Body of pancreas (tissue), 4 donors: ENCODE measurements at regions not wholly inside any gene's neighbourhood (a gene's known extent, or its start where the extent isn't known, plus 50 kb on each side); places are given as distances from the start of the nearest gene placed in this dataset.

Experiments
- ATAC-seq: fragments of 150-250 bp; one replicate; pipeline ENCODE4 v1.9.1; 2016
- DNase-seq, 4 donors: peaks; one replicate each; pipeline ENCODE4 v3.0.0-alpha.2; 2019
- H3K27ac ChIP-seq, 4 donors: fragments of 200-600 bp; sonication (generic); 1 replicate in 3 of 4; 2 replicates in 1 of 4; pipeline versions ENCODE4 v1.5.1 to v1.6.1; 2016 to 2019; ENCODE audit warnings: mild to moderate bottlenecking in 1 of 4, mixed read lengths in 1 of 4, moderate library complexity in 1 of 4
- H3K27me3 ChIP-seq, 2 donors: fragments of 200-600 bp; sonication (generic); one replicate each; pipeline ENCODE4 v1.6.0; 2016; ENCODE audit warnings: mild to moderate bottlenecking in 1 of 2
- H3K36me3 ChIP-seq, 2 donors: fragments of 200-600 bp; sonication (generic); replicated peaks in 1 of 2; 2 replicates each; pipeline ENCODE4 v1.5.1; 2016; ENCODE audit warnings: low read depth in 2 of 2; ENCODE audit not compliant: insufficient read depth in 1 of 2
- H3K4me1 ChIP-seq: fragments of 200-600 bp; sonication (generic); one replicate; pipeline ENCODE4 v1.6.0; 2016
- H3K4me3 ChIP-seq, 2 donors: fragments of 200-600 bp; sonication (generic); 1 replicate in 1 of 2; 2 replicates in 1 of 2; pipeline ENCODE4 v1.5.1; 2016 to 2019
- H3K9me3 ChIP-seq, 3 donors: fragments of 200-600 bp; sonication (generic); 1 replicate in 2 of 3; 2 replicates in 1 of 3; pipeline ENCODE4 v1.5.1; 2016
- POLR2A ChIP-seq, 3 donors: fragments of 450-650 bp; IDR thresholded peaks; one replicate each; pipeline ENCODE4 v1.6.1; 2016; ENCODE audit warnings: antibody characterized with exemption in 3 of 3, mild to moderate bottlenecking in 2 of 3
- WGBS, 2 donors: methylation state at CpG; one replicate each; pipeline ENCODE4 v1.1.5; 2017; 5-methylcytosine and 5-hydroxymethylcytosine counted together
- intact Hi-C: fragments of 100-400 bp; cut with DNase I; formaldehyde crosslinking; loops from one replicate; pipeline ENCODE4 v1.15.1; 2023
- TF ChIP-seq, protein P1 (sequence below), 7 experiments: fragments of 450-650 bp in 4 of 7; fragments of 200-600 bp in 3 of 7; sonication (generic) in 3 of 7; IDR thresholded peaks; one replicate each; pipeline ENCODE4 v1.5.1; 2016 to 2019; ENCODE audit warnings: antibody characterized with exemption in 7 of 7

DNA sequence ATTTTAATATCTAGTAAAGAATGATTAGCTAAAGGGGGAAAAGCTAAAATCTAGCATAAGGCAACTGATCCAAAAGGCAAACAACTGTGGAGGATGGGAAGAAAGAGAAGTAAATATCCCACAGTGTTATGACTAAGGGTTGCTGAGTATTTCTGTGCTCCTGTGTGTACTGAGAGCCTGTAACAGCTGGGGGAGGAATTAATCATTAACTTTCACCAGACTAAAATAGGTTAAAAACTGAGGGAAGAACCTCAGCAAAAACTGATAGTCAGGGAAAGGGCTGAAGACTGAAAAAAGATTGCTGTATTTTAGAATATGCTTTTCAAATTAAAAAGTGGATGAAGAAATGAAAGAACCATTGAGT lies 365.9 kb downstream of the CXXC4 start:
- ATAC-seq = peak; percentile 100
- peak overlapping the region; percentile 34 to 74 (median 70) for H3K27ac ChIP-seq
- no peaks in the 10 kb centered on the region for H3K36me3 ChIP-seq
- intact Hi-C loops = no loop called here
- TF ChIP-seq POLR2A (IDR thresholded peaks at IDR 0.05) = no peak
- TF ChIP-seq, protein P1, sequence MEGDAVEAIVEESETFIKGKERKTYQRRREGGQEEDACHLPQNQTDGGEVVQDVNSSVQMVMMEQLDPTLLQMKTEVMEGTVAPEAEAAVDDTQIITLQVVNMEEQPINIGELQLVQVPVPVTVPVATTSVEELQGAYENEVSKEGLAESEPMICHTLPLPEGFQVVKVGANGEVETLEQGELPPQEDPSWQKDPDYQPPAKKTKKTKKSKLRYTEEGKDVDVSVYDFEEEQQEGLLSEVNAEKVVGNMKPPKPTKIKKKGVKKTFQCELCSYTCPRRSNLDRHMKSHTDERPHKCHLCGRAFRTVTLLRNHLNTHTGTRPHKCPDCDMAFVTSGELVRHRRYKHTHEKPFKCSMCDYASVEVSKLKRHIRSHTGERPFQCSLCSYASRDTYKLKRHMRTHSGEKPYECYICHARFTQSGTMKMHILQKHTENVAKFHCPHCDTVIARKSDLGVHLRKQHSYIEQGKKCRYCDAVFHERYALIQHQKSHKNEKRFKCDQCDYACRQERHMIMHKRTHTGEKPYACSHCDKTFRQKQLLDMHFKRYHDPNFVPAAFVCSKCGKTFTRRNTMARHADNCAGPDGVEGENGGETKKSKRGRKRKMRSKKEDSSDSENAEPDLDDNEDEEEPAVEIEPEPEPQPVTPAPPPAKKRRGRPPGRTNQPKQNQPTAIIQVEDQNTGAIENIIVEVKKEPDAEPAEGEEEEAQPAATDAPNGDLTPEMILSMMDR (IDR thresholded peaks at IDR 0.05) = peak in 2 of 7 experiments; percentile 7 to 25
- no peak overlapping the region for H3K4me3 ChIP-seq
- H3K4me1 ChIP-seq = peaks cover 20% of the 10 kb centered on the region
- peak in 2 of 4 donors; percentile 24 to 47 for DNase-seq
- no peaks in the 10 kb centered on the region for H3K27me3 ChIP-seq
- no peaks in the 10 kb centered on the region for H3K9me3 ChIP-seq

DNA sequence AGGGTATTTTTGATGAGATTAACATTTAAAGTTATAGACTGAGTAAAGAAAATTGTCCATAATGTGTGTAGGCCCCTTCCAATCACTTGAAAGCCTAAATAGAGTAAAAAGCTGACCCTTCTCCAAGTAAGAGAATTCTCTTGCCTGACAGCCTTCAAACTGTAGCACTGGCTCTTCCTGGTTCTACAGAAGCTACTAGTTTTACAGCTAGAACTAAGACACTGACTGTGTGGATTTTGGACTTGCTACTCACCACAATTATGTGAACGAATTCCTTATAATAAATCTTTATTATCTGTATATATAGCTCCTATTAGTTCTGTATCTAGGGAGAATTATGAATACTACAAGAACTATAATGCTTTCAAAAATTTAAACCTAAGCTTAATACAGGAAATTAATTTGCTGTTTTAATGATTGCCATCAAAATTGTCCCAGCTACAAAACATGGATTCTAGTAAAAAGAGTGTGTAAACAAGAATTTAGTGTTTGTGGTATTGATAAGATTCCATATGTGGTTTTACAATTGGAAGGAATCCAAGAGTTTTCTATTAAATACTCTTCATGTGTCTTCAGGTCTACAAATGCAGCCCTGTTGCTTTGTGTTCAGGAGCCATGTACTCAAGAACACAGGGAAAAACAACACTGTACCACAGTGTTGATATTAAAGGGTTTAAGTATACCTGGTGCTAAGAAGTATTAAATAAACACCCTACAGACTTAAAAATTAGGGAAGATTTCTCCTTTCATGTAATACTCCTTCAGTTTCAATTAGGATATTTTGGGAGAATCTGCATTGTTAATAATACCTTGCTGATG lies 366.5 kb downstream of the CXXC4 start:
- Histone ChIP-seq H3K36me3 (no peaks in the 10 kb centered on the region), H3K27me3 (no peaks in the 10 kb centered on the region), H3K4me1 (peaks cover 20% of the 10 kb centered on the region), H3K27ac (peak overlapping the region; percentile 34 to 74 (median 70)), H3K4me3 (no peak overlapping the region), H3K9me3 (no peaks in the 10 kb centered on the region)
- no peak for DNase-seq
- TF ChIP-seq, protein P1 (IDR thresholded peaks at IDR 0.05) = no peak
- no peak for TF ChIP-seq POLR2A (IDR thresholded peaks at IDR 0.05)
- ATAC-seq = peak; percentile 27
- WGBS, 2 donors = 37 to 44% methylated on average over 1 of the region's 1 CpG
- intact Hi-C loops = no loop called here

DNA sequence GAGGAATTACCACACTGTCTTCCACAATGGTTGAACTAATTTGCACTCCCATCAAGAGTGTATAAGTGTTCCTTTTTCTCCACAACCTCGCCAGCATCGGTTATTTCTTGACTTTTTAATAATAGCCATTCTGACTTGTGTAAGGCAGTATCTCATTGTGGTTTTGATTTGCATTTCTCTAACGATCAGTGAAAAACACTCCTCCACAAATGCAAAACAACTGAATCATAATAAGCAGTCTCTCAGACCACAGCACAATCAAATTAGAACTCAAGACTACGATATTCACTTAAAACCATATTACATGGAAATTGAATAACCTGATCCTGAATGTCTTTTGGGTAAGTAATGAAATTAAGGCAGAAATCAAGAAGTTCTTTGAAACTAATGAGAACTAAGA lies 371.7 kb downstream of the CXXC4 start:
- Histone ChIP-seq H3K4me3 (no peak overlapping the region), H3K9me3 (no peaks in the 10 kb centered on the region), H3K36me3 (no peaks in the 10 kb centered on the region), H3K4me1 (peaks cover 5% of the 10 kb centered on the region), H3K27me3 (no peaks in the 10 kb centered on the region), H3K27ac (no peak overlapping the region)
- 72 to 89% methylated on average over 4 of the region's 4 CpGs for WGBS, 2 donors
- intact Hi-C loops = no loop called here
- no peak for TF ChIP-seq POLR2A (IDR thresholded peaks at IDR 0.05)
- DNase-seq (no peak), ATAC-seq (no peak)

DNA sequence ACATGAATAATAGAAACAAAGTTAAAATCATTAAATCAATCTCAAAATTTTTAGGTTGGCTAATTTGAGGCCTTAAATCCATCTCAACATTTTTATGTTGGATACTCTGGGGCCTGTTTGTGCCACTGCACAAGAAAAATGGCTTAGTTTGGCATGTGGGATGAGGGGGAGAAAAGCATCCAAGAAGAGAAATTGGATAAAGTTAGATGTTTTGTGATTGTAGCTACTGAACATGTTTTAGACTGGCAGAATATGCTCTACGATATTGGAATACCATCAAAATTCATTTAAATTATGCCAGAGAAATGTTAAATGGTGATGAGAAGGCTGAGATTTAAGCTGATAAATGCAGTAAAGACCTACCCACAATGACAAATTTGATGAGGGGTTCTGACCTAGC lies 376.9 kb downstream of the CXXC4 start:
- Histone ChIP-seq H3K27me3 (no peaks in the 10 kb centered on the region), H3K4me3 (no peak overlapping the region), H3K36me3 (no peaks in the 10 kb centered on the region), H3K27ac (no peak overlapping the region), H3K9me3 (no peaks in the 10 kb centered on the region), H3K4me1 (no peaks in the 10 kb centered on the region)
- DNase-seq = no peak
- TF ChIP-seq, protein P1 (IDR thresholded peaks at IDR 0.05) = no peak
- no peak for TF ChIP-seq POLR2A (IDR thresholded peaks at IDR 0.05)
- no peak for ATAC-seq
- 36 to 37% methylated on average over 1 of the region's 1 CpG for WGBS, 2 donors
- intact Hi-C loops = no loop called here

DNA sequence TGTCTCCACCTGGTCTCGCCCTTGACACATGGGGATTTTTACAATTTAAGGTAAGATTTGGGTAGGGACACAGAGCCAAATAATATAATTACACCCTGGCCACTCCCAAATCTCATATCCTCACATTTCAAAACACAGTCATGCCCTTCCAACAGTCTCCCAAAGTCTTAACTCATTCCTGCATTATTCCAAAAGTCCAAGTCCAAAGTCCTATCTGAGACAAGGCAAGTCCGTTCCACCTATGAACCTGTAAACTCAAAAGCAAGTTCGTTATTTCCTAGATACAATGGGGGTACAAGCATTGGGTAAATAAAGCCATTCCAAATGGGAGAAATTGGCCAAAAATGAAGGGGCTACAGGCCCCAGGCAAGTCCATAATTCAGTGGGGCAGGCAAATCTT lies 380.8 kb downstream of the CXXC4 start:
- WGBS, 2 donors = 80 to 82% methylated on average over 3 of the region's 3 CpGs
- intact Hi-C loops = no loop called here
- Histone ChIP-seq H3K4me1 (no peaks in the 10 kb centered on the region), H3K27me3 (no peaks in the 10 kb centered on the region), H3K4me3 (no peak overlapping the region), H3K9me3 (no peaks in the 10 kb centered on the region), H3K27ac (no peak overlapping the region), H3K36me3 (no peaks in the 10 kb centered on the region)
- DNase-seq (no peak), ATAC-seq (no peak)
- no peak for TF ChIP-seq POLR2A (IDR thresholded peaks at IDR 0.05)
- TF ChIP-seq, protein P1 (IDR thresholded peaks at IDR 0.05) = no peak
